RWPE2 (cell line): ENCODE measurements at regions not wholly inside any gene's neighbourhood (a gene's known extent, or its start where the extent isn't known, plus 50 kb on each side); places are given as distances from the start of the nearest gene placed in this dataset.

Experiments
- ATAC-seq: fragments of 200-7000 bp; cut with Tn5 transposase; 3 replicates; pipeline ENCODE4 v1.9.1; 2021; ENCODE audit warnings: low read depth
- DNase-seq: peaks from one replicate; pipeline ENCODE4 v3.0.0-alpha.2; 2020; ENCODE audit warnings: low spot score
- H3K27ac ChIP-seq: fragments of 450-650 bp; 2 replicates; pipeline ENCODE4 v1.5.1; 2017; ENCODE audit warnings: mild to moderate bottlenecking; ENCODE audit not compliant: poor library complexity, severe bottlenecking
- H3K27me3 ChIP-seq: fragments of 250-450 bp; sonication (Bioruptor Pico); 2 replicates; pipeline ENCODE4 v1.5.1; 2021; ENCODE audit warnings: mild to moderate bottlenecking, moderate library complexity; ENCODE audit not compliant: insufficient read depth, poor library complexity, severe bottlenecking
- H3K36me3 ChIP-seq: fragments of 250-450 bp; sonication (Bioruptor Pico); 2 replicates; pipeline ENCODE4 v1.5.1; 2020; ENCODE audit warnings: low read depth, mild to moderate bottlenecking, moderate library complexity
- H3K4me1 ChIP-seq: fragments of 250-450 bp; sonication (Bioruptor Pico); 2 replicates; pipeline ENCODE4 v1.5.1; 2021; ENCODE audit warnings: mild to moderate bottlenecking, moderate library complexity; ENCODE audit not compliant: insufficient read depth, poor library complexity, severe bottlenecking
- H3K4me3 ChIP-seq: fragments of 250-450 bp; sonication (Bioruptor Pico); 2 replicates; pipeline ENCODE4 v1.5.1; 2021; ENCODE audit warnings: mild to moderate bottlenecking, moderate library complexity; ENCODE audit not compliant: severe bottlenecking
- H3K9me3 ChIP-seq: fragments of 250-450 bp; sonication (Bioruptor Pico); 2 replicates; pipeline ENCODE4 v1.5.1; 2021; ENCODE audit warnings: mild to moderate bottlenecking, moderate library complexity; ENCODE audit not compliant: severe bottlenecking
- TF ChIP-seq, protein P1 (sequence below): fragments of 450-650 bp; IDR thresholded peaks from one replicate; pipeline ENCODE4 v1.5.1; 2017; ENCODE audit warnings: mild to moderate bottlenecking, moderate library complexity; ENCODE audit not compliant: poor library complexity, severe bottlenecking

DNA sequence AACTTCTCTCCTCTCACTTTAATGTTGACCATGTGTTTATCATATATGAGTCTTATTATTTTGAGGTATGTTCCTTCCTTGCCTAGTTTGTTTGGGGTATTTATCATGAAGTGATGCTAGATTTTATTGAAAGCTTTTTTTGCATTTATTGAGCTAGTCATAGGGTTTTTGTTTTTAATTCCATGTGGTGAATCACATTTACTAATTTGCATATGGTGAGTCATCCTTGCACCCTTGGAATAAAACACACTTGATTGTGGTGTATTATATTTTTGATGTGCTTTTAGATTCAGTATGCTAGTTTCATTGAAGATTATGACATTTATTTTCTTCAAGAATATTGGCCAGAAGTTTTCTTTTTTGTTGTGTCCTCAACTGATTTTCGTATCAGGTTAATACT, 464.6 kb downstream of the PCDH18 start:
- Histone ChIP-seq H3K36me3 (no peaks in the 10 kb centered on the region; the same call in 1 of the 2 replicates), H3K27ac (no peak overlapping the region), H3K4me3 (no peak overlapping the region), H3K4me1 (no peaks in the 10 kb centered on the region), H3K9me3 (no peaks in the 10 kb centered on the region), H3K27me3 (no peaks in the 10 kb centered on the region)
- DNase-seq (no peak), ATAC-seq (no peak)
- TF ChIP-seq, protein P1, sequence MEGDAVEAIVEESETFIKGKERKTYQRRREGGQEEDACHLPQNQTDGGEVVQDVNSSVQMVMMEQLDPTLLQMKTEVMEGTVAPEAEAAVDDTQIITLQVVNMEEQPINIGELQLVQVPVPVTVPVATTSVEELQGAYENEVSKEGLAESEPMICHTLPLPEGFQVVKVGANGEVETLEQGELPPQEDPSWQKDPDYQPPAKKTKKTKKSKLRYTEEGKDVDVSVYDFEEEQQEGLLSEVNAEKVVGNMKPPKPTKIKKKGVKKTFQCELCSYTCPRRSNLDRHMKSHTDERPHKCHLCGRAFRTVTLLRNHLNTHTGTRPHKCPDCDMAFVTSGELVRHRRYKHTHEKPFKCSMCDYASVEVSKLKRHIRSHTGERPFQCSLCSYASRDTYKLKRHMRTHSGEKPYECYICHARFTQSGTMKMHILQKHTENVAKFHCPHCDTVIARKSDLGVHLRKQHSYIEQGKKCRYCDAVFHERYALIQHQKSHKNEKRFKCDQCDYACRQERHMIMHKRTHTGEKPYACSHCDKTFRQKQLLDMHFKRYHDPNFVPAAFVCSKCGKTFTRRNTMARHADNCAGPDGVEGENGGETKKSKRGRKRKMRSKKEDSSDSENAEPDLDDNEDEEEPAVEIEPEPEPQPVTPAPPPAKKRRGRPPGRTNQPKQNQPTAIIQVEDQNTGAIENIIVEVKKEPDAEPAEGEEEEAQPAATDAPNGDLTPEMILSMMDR = no peak

DNA sequence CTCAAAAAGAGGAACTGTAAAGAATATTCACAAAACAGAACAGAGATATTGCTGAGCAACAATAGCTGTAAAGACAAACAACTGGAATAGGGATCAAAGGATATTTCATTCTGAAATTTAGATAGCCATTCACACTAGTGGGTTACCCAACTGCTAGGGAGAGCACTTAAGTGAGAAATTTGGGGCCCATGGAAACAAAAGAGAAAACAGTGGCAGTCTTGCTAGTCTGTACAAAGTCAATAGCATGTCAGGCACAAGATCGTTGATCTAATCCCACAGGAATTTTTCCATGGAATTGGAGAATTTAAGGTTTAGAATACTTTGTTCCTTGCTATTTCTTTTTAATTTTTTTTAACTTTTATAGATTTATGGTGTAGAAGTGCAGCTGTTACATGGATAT, 467.0 kb downstream of the PCDH18 start:
- Histone ChIP-seq H3K27ac (no peak overlapping the region), H3K27me3 (no peaks in the 10 kb centered on the region), H3K4me1 (no peaks in the 10 kb centered on the region), H3K36me3 (no peaks in the 10 kb centered on the region; the same call in 1 of the 2 replicates), H3K4me3 (no peak overlapping the region), H3K9me3 (no peaks in the 10 kb centered on the region)
- DNase-seq = no peak
- ATAC-seq = no peak
- TF ChIP-seq, protein P1 = no peak

GRCh38 chr4:137063961-137064360, 468.3 kb downstream of the PCDH18 start:
- H3K4me1 ChIP-seq = no peaks in the 10 kb centered on the region
- no peaks in the 10 kb centered on the region for H3K27me3 ChIP-seq
- ATAC-seq = no peak
- no peak overlapping the region for H3K27ac ChIP-seq
- no peak for DNase-seq
- TF ChIP-seq, protein P1 = no peak
- no peak overlapping the region for H3K4me3 ChIP-seq
- no peaks in the 10 kb centered on the region; the same call in 1 of the 2 replicates for H3K36me3 ChIP-seq
- no peaks in the 10 kb centered on the region for H3K9me3 ChIP-seq

- no peak for ATAC-seq
- no peak for DNase-seq
- H3K4me1 ChIP-seq = no peaks in the 10 kb centered on the region
- H3K36me3 ChIP-seq = no peaks in the 10 kb centered on the region
- H3K27ac ChIP-seq = no peak overlapping the region
- H3K4me3 ChIP-seq = no peak overlapping the region
- no peaks in the 10 kb centered on the region for H3K27me3 ChIP-seq
- H3K9me3 ChIP-seq = no peaks in the 10 kb centered on the region
- TF ChIP-seq, protein P1 = no peak
These were observed 489.1 kb downstream of the PCDH18 start for GRCh38 chr4:137043184-137043583.

GRCh38 chr4:137039370-137039769, 492.9 kb downstream of the PCDH18 start:
- DNase-seq (no peak), ATAC-seq (no peak)
- Histone ChIP-seq H3K27me3 (no peaks in the 10 kb centered on the region), H3K4me3 (no peak overlapping the region), H3K9me3 (no peaks in the 10 kb centered on the region), H3K4me1 (no peaks in the 10 kb centered on the region), H3K36me3 (no peaks in the 10 kb centered on the region), H3K27ac (no peak overlapping the region)
- TF ChIP-seq, protein P1 = no peak
